GM18511 (cell line): ENCODE measurements at regions not wholly inside any gene's neighbourhood (a gene's known extent, or its start where the extent isn't known, plus 50 kb on each side); places are given as distances from the start of the nearest gene placed in this dataset.

Source experiments
- ATAC-seq: cut with Tn5 transposase; IDR thresholded peaks from one replicate; pipeline ENCODE4 v1.9.1; 2021; ENCODE audit warnings: mild to moderate bottlenecking, moderate library complexity; ENCODE audit not compliant: unreplicated experiment

GRCh38 chr11:111098091-111098490 is 147.4 kb upstream of the POU2AF2 start:
- ATAC-seq: peak; percentile 68

- no peak for ATAC-seq
Measured at GRCh38 chr11:111097191-111097590, 148.3 kb upstream of the POU2AF2 start.

GRCh38 chr11:111095327-111095726 is 150.2 kb upstream of the POU2AF2 start:
- no peak for ATAC-seq

DNA sequence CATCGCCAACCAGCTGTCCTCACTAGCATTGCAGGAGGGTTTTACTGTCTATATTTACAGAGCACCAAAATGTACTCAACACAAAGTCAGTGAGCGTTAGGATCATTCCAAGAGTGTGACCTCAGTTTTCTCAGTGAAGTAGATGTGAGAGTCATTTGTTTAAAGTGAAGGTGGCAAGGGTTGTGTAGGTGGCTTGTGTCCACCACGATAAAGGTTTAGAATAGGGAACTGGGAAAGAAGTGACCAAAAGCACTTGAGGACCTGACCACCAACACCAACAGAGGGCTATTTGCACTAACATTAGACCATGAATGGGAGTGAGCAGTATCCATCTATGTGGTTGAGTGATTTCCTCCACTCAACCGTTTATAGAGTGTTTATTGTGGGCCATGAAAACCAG is 152.5 kb upstream of the POU2AF2 start:
- no peak for ATAC-seq

GRCh38 chr11:111091321-111091938 is 154.1 kb upstream of the POU2AF2 start:
- ATAC-seq: no peak

- no peak for ATAC-seq
Measured at GRCh38 chr11:111089759-111090158, 155.8 kb upstream of the POU2AF2 start.

- ATAC-seq: no peak
Measured at GRCh38 chr11:111088847-111089355, 156.6 kb upstream of the POU2AF2 start.

GRCh38 chr11:111086058-111086457 is 159.5 kb upstream of the POU2AF2 start:
- ATAC-seq: no peak

- ATAC-seq: no peak
Measured at GRCh38 chr11:111082664-111083063, 162.9 kb upstream of the POU2AF2 start.

- ATAC-seq: no peak
Measured at GRCh38 chr11:111081021-111081511, 164.5 kb upstream of the POU2AF2 start.

DNA sequence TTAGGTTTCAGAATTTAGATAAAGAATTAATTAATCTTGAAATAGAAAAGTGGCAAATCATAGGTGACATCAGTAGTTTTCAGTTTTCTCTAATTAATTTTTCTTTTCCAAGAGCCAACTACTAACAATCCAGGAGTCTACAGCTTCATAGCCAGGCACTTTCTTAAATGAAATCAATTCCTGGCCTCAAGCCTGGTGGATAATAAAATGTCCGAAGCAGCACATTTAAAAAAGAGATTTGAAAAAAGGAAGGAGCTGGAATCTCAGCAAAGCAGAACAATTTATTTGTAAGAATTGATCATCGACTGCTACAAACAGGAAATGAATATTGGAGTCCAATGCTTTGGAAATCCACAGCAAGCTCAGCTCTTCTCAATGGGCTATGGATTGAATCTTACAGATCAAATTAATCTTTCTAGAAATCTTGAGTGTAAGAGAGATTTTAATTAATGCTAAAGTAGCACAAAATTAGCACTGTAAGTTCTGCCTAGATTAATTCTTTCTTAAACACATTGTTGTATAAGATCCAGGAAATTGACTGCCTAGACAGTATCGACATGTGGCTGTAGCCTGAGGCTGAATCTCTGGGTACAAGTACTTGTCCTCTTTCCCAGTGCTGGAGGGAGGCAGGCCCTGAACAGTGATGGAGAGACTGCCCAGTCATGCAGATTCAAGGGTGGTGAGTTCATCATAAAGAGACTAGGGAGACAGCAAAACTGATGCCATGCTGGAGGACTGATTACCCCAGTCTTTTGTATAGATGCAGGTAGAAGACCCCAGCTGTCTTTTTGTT is 167.8 kb upstream of the POU2AF2 start:
- ATAC-seq: no peak

DNA sequence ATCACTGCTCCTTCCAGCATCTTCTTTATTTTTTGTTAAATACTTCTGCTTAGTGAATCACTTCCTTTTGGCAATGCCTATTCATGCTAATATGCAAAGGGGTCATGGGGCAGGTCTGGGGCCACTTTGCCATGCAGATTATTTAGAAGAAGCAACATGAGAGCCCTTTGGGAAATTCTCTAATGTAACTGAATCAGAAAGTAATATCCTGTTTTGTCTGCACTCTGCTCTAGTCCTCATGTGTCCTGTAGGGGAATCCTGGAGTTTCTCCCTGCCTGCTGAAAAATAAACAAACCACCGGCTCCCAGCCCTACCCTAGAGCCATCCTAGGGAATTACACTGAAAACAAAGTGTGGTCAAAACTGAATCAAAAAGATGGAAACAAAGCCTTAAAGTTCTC is 176.5 kb upstream of the POU2AF2 start:
- ATAC-seq: no peak

DNA sequence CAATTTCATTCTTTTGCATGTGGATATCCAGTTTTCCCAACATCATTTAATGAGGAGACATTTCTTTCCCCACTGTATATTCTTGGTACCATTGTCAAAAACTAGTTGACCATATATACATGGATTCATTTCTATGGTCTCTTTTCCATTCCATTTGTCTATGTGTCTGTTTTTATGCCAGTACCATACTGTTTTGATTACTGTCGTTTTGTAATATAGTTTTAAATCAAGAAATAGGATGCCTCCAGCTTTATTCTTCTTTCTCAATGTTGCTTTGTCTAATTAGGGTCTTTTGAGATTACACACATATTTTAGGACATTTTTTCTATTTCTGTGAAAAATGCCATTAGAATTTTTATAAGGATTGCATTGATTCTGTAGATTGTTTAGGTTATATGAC is 177.5 kb upstream of the POU2AF2 start:
- no peak for ATAC-seq

GRCh38 chr11:111066846-111067245 is 178.7 kb upstream of the POU2AF2 start:
- no peak for ATAC-seq

- ATAC-seq: no peak
Measured at GRCh38 chr11:111063726-111064517, 181.6 kb upstream of the POU2AF2 start.

DNA sequence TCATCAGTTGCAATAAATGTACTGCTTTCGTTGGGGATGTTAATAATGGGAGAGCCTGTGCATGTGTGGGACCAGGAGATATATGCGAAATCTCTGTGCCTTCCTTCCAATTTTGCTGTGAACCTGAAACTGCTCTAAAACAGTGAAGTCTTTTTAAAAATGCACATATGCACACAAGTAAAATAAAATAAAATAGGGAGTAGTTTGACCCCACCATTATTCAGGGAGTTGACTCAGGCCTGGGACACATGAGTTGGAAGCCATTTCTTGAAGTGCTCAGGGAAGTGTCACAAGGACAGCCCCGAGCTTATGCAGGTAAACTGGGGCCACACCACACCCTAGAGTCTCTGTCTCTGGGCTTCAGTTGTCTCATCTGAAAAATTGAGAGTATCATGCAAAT is 183.1 kb upstream of the POU2AF2 start:
- ATAC-seq: no peak

GRCh38 chr11:111059726-111060125 is 185.8 kb upstream of the POU2AF2 start:
- ATAC-seq: no peak

- no peak for ATAC-seq
Measured at GRCh38 chr11:111049131-111049530, 196.4 kb upstream of the POU2AF2 start.

GRCh38 chr11:111047374-111047773 is 198.2 kb upstream of the POU2AF2 start:
- ATAC-seq: no peak

- ATAC-seq: no peak
Measured at GRCh38 chr11:111046291-111046690, 199.2 kb upstream of the POU2AF2 start.

DNA sequence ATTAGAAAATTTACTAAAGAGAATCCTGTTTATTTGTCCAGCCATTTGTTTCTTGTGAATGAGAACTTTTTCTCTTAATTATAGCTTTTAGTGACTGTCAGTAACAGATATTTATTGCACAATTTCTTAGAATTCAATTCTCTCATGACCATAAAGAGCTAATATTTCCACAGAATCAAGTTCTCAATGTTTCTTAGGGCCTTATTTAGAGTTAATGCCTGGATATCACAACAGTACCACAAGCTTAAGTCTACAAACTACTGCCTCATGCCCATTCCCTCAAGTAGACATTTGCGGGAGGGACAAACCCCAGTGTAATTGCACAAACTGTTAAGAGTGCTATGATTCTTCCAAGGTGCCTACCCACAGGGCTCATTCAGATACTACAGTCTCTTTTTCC is 199.7 kb upstream of the POU2AF2 start:
- no peak for ATAC-seq
